Hepatocyte (in vitro differentiated cells): ENCODE measurements at regions not wholly inside any gene's neighbourhood (a gene's known extent, or its start where the extent isn't known, plus 50 kb on each side); places are given as distances from the start of the nearest gene placed in this dataset.

Experiments used
- DNase-seq: peaks from one replicate; pipeline ENCODE4 v3.0.0-alpha.2; 2016; ENCODE audit warnings: low spot score
- H2AFZ ChIP-seq: fragments of 200-600 bp; sonication (generic); 2 replicates; pipeline ENCODE4 v1.6.0; 2016; ENCODE audit warnings: antibody characterized with exemption, mild to moderate bottlenecking
- H3K27ac ChIP-seq: fragments of 200-600 bp; sonication (generic); 2 replicates; pipeline ENCODE4 v1.5.1; 2016; ENCODE audit warnings: mild to moderate bottlenecking
- H3K27me3 ChIP-seq: fragments of 200-600 bp; sonication (generic); 2 replicates; pipeline ENCODE4 v1.6.1; 2016
- H3K36me3 ChIP-seq: fragments of 200-600 bp; sonication (generic); replicated peaks from 2 replicates; pipeline ENCODE4 v1.5.1; 2016; ENCODE audit warnings: low read depth; ENCODE audit not compliant: insufficient read depth
- H3K4me1 ChIP-seq: fragments of 200-600 bp; sonication (generic); 2 replicates; pipeline ENCODE4 v1.5.1; 2016; ENCODE audit warnings: mild to moderate bottlenecking, moderate library complexity; ENCODE audit not compliant: insufficient read depth
- H3K4me2 ChIP-seq: fragments of 200-600 bp; sonication (generic); 2 replicates; pipeline ENCODE4 v1.6.0; 2016
- H3K4me3 ChIP-seq: fragments of 200-600 bp; sonication (generic); 2 replicates; pipeline ENCODE4 v1.5.1; 2016; ENCODE audit warnings: mild to moderate bottlenecking
- H3K79me2 ChIP-seq: fragments of 200-600 bp; sonication (generic); 2 replicates; pipeline ENCODE4 v1.6.0; 2017; ENCODE audit warnings: mild to moderate bottlenecking
- H3K9me2 ChIP-seq: fragments of 200-600 bp; sonication (generic); replicated peaks from 2 replicates; pipeline ENCODE4 v1.6.0; 2017; ENCODE audit warnings: mild to moderate bottlenecking; ENCODE audit not compliant: insufficient read depth
- H3K9me3 ChIP-seq: fragments of 200-600 bp; sonication (generic); 2 replicates; pipeline ENCODE4 v1.5.1; 2016; ENCODE audit warnings: low read depth, mild to moderate bottlenecking
- H4K20me1 ChIP-seq: fragments of 200-600 bp; sonication (generic); 2 replicates; pipeline ENCODE4 v1.6.0; 2016; ENCODE audit warnings: mild to moderate bottlenecking; ENCODE audit not compliant: insufficient read depth, poor library complexity, severe bottlenecking
- CTCF ChIP-seq: fragments of 200-600 bp; sonication (generic); IDR thresholded peaks from 2 replicates; pipeline ENCODE4 v1.5.1; 2016; ENCODE audit warnings: antibody characterized with exemption, mild to moderate bottlenecking; ENCODE audit not compliant: poor library complexity
- EZH2 ChIP-seq: fragments of 200-600 bp; sonication (generic); IDR thresholded peaks from 2 replicates; pipeline ENCODE4 v1.6.1; 2016; ENCODE audit warnings: antibody characterized with exemption, mild to moderate bottlenecking, borderline replicate concordance
- EZH2phosphoT487 ChIP-seq: fragments of 200-600 bp; sonication (generic); IDR thresholded peaks from one replicate; pipeline ENCODE4 v1.6.1; 2018; ENCODE audit warnings: antibody characterized with exemption, mild to moderate bottlenecking, low read depth, moderate library complexity; ENCODE audit not compliant: unreplicated experiment, severe bottlenecking
- whole genome bisulfite sequencing: methylation state at CpG from one replicate; pipeline ENCODE4 v1.1.6; 2016; ENCODE audit warnings: low lambda C conversion rate; ENCODE audit errors: missing lambda C conversion rate; 5-methylcytosine and 5-hydroxymethylcytosine counted together

GRCh38 chr6:85010865-85011264, 246.5 kb upstream of the TBX18 start:
- no peaks in the 10 kb centered on the region for H3K4me1 ChIP-seq
- no peaks in the 10 kb centered on the region for H3K9me2 ChIP-seq
- no peaks in the 10 kb centered on the region for H4K20me1 ChIP-seq
- no peak overlapping the region for H3K4me2 ChIP-seq
- no peak for TF ChIP-seq EZH2phosphoT487
- H3K9me3 ChIP-seq = no peaks in the 10 kb centered on the region
- no peak overlapping the region for H3K27ac ChIP-seq
- no peaks in the 10 kb centered on the region for H3K36me3 ChIP-seq
- no peaks in the 10 kb centered on the region for H3K27me3 ChIP-seq
- WGBS = 79% methylated on average over 1 of the region's 1 CpG
- no peak overlapping the region for H3K4me3 ChIP-seq
- H3K79me2 ChIP-seq = no peaks in the 10 kb centered on the region
- no peak for DNase-seq
- no peak overlapping the region for H2AFZ ChIP-seq

- no peaks in the 10 kb centered on the region for H3K27me3 ChIP-seq
- H3K4me2 ChIP-seq = no peak overlapping the region
- no peaks in the 10 kb centered on the region for H3K36me3 ChIP-seq
- H3K4me3 ChIP-seq = no peak overlapping the region
- H3K79me2 ChIP-seq = no peaks in the 10 kb centered on the region
- H3K9me2 ChIP-seq = no peaks in the 10 kb centered on the region
- TF ChIP-seq EZH2 (no peak), CTCF (no peak), EZH2phosphoT487 (no peak)
- no peak overlapping the region for H2AFZ ChIP-seq
- H3K9me3 ChIP-seq = no peaks in the 10 kb centered on the region
- H3K27ac ChIP-seq = no peak overlapping the region
- H3K4me1 ChIP-seq = no peaks in the 10 kb centered on the region
- no peaks in the 10 kb centered on the region for H4K20me1 ChIP-seq
- WGBS = 92% methylated on average over 6 of the region's 6 CpGs
- no peak for DNase-seq
Measured at GRCh38 chr6:85008296-85009009, 244.1 kb upstream of the TBX18 start.

- Histone ChIP-seq H3K4me2 (no peak overlapping the region), H3K9me2 (no peaks in the 10 kb centered on the region), H2AFZ (no peak overlapping the region), H3K79me2 (no peaks in the 10 kb centered on the region), H3K4me1 (no peaks in the 10 kb centered on the region), H3K27me3 (no peaks in the 10 kb centered on the region), H3K36me3 (no peaks in the 10 kb centered on the region), H4K20me1 (no peaks in the 10 kb centered on the region), H3K4me3 (no peak overlapping the region), H3K27ac (no peak overlapping the region), H3K9me3 (no peaks in the 10 kb centered on the region)
- no peak for DNase-seq
- TF ChIP-seq CTCF (no peak), EZH2 (no peak), EZH2phosphoT487 (no peak)
Measured at GRCh38 chr6:85006362-85006761, 242.0 kb upstream of the TBX18 start.

- H3K9me2 ChIP-seq = no peaks in the 10 kb centered on the region
- H3K4me3 ChIP-seq = no peak overlapping the region
- TF ChIP-seq EZH2 = no peak
- no peak for TF ChIP-seq EZH2phosphoT487
- no peak for TF ChIP-seq CTCF
- H3K79me2 ChIP-seq = no peaks in the 10 kb centered on the region
- H3K9me3 ChIP-seq = no peaks in the 10 kb centered on the region
- H3K27me3 ChIP-seq = no peaks in the 10 kb centered on the region
- no peak overlapping the region for H2AFZ ChIP-seq
- no peak overlapping the region for H3K27ac ChIP-seq
- no peaks in the 10 kb centered on the region for H4K20me1 ChIP-seq
- H3K4me1 ChIP-seq = no peaks in the 10 kb centered on the region
- H3K4me2 ChIP-seq = no peak overlapping the region
- DNase-seq = no peak
- H3K36me3 ChIP-seq = no peaks in the 10 kb centered on the region
- 76% methylated on average over 3 of the region's 3 CpGs for WGBS
Measured at GRCh38 chr6:85005494-85005893, 241.1 kb upstream of the TBX18 start.
